ENCODE measurements at regions not wholly inside any gene's neighbourhood (a gene's known extent, or its start where the extent isn't known, plus 50 kb on each side); places are given as distances from the start of the nearest gene placed in this dataset.

GRCh38 chr4:121277194-121278105 lies 103.4 kb downstream of the QRFPR start:
- FAIRE-seq (no peak), DNase-seq (ENCODE audit: low spot score) (no peak)

- FAIRE-seq = no peak
- no peak for DNase-seq (ENCODE audit: low spot score)
These were observed 107.6 kb downstream of the QRFPR start for GRCh38 chr4:121273191-121273590.

- FAIRE-seq (peak; percentile 53), DNase-seq (ENCODE audit: low spot score) (peak; percentile 43)
These were observed 108.3 kb downstream of the QRFPR start for GRCh38 chr4:121272526-121272925.

GRCh38 chr4:121270389-121270788 lies 106.3 kb upstream of the TNIP3 start:
- FAIRE-seq = no peak
- no peak for DNase-seq (ENCODE audit: low spot score)

GRCh38 chr4:121269001-121269400 lies 104.9 kb upstream of the TNIP3 start:
- FAIRE-seq (no peak), DNase-seq (ENCODE audit: low spot score) (no peak)

GRCh38 chr4:121266982-121267381 lies 102.9 kb upstream of the TNIP3 start:
- DNase-seq (ENCODE audit: low spot score) = no peak

GRCh38 chr4:121256887-121257466 lies 92.9 kb upstream of the TNIP3 start:
- no peak for FAIRE-seq

More at GRCh38 chr4:121266982-121267381, 102.9 kb upstream of the TNIP3 start:
- FAIRE-seq = no peak

GRCh38 chr4:121255986-121256750 lies 92.0 kb upstream of the TNIP3 start:
- peak; percentile 68 for DNase-seq (ENCODE audit: low spot score)

More at GRCh38 chr4:121256887-121257466, 92.9 kb upstream of the TNIP3 start:
- no peak for DNase-seq (ENCODE audit: low spot score)

GRCh38 chr4:121253961-121254360 lies 89.8 kb upstream of the TNIP3 start:
- FAIRE-seq = no peak
- no peak for DNase-seq (ENCODE audit: low spot score)

More at GRCh38 chr4:121255986-121256750, 92.0 kb upstream of the TNIP3 start:
- no peak for FAIRE-seq

- DNase-seq (ENCODE audit: low spot score) (peak; percentile 70), FAIRE-seq (peak; percentile 95)
These were observed 88.2 kb upstream of the TNIP3 start for GRCh38 chr4:121252224-121252806.

GRCh38 chr4:121248747-121249146 lies 84.6 kb upstream of the TNIP3 start:
- DNase-seq (ENCODE audit: low spot score) (no peak), FAIRE-seq (no peak)

- FAIRE-seq = no peak
These were observed 82.6 kb upstream of the TNIP3 start for GRCh38 chr4:121246698-121247097.

GRCh38 chr4:121243485-121243884 lies 79.4 kb upstream of the TNIP3 start:
- FAIRE-seq (no peak), DNase-seq (ENCODE audit: low spot score) (no peak)

More at GRCh38 chr4:121246698-121247097, 82.6 kb upstream of the TNIP3 start:
- no peak for DNase-seq (ENCODE audit: low spot score)

GRCh38 chr4:121242188-121242750 lies 78.1 kb upstream of the TNIP3 start:
- DNase-seq (ENCODE audit: low spot score) = no peak
- no peak for FAIRE-seq

- FAIRE-seq (no peak), DNase-seq (ENCODE audit: low spot score) (no peak)
These were observed 75.8 kb upstream of the TNIP3 start for GRCh38 chr4:121239951-121240350.

GRCh38 chr4:121238461-121238860 lies 74.3 kb upstream of the TNIP3 start:
- DNase-seq (ENCODE audit: low spot score) (no peak), FAIRE-seq (no peak)

- FAIRE-seq (no peak), DNase-seq (ENCODE audit: low spot score) (no peak)
These were observed 72.9 kb upstream of the TNIP3 start for GRCh38 chr4:121237069-121237399.

- FAIRE-seq = no peak
- no peak for DNase-seq (ENCODE audit: low spot score)
These were observed 72.4 kb upstream of the TNIP3 start for GRCh38 chr4:121236353-121237068.

GRCh38 chr4:121233982-121234381 lies 69.9 kb upstream of the TNIP3 start:
- DNase-seq (ENCODE audit: low spot score) (no peak), FAIRE-seq (no peak)

- FAIRE-seq (no peak), DNase-seq (ENCODE audit: low spot score) (no peak)
These were observed 65.9 kb upstream of the TNIP3 start for GRCh38 chr4:121229993-121230392.

- FAIRE-seq = no peak
These were observed 64.7 kb upstream of the TNIP3 start for GRCh38 chr4:121228848-121229247.

More at GRCh38 chr4:121228848-121229247, 64.7 kb upstream of the TNIP3 start:
- DNase-seq (ENCODE audit: low spot score) = no peak

Measured in urothelium cell line (cell line).